A549 (cell line): ENCODE measurements at regions not wholly inside any gene's neighbourhood (a gene's known extent, or its start where the extent isn't known, plus 50 kb on each side); places are given as distances from the start of the nearest gene placed in this dataset.
"Not testable (repeated sequence)": the region's sequence is repeated elsewhere in the genome, so short reads cannot be mapped to it uniquely, and the experiment has no call there.

ENCODE experiments used
- ATAC-seq, 2 experiments: fragments of 200-7000 bp in 1 of 2; fragments of >200 bp in 1 of 2; cut with Nextera tagmentation in 1 of 2; cut with Tn5 transposase in 1 of 2; 3 replicates each; pipeline versions ENCODE4 v1.8.0 to v1.9.1; 2018 to 2020; ENCODE audit warnings: mild to moderate bottlenecking in 1 of 2, moderate library complexity in 1 of 2
- CTCF ChIA-PET: fragments of 300-600 bp; sonication (Branson Sonifier 250); formaldehyde crosslinking; extraction: SDS; loops from one replicate; lab custom pipeline; 2021; ENCODE audit warnings: antibody characterized with exemption, inconsistent platforms; lab: Yijun Ruan, JAX
- POLR2A ChIA-PET: fragments of 350-600 bp; formaldehyde crosslinking; extraction: SDS; loops from one replicate; lab custom pipeline; 2021; ENCODE audit warnings: antibody characterized with exemption, inconsistent platforms; lab: Yijun Ruan, JAX
- DNase-seq, 2 experiments: peaks; one replicate each; pipeline versions ENCODE4 v3.0.0 to v3.0.0-alpha.2; 2011 to 2016; ENCODE audit warnings: low read depth in 1 of 2, low spot score in 1 of 2
- FAIRE-seq: peaks from 2 replicates; lab custom pipeline; 2011; peaks lifted over from hg19 to GRCh38; lab: Jason Lieb, UNC
- H3K27ac ChIP-seq, 2 experiments: fragments of >200 bp; sonication (Bioruptor Twin); formaldehyde crosslinking; 3 replicates each; pipeline ENCODE4 v1.5.1; 2016 to 2017
- H3K4me1 ChIP-seq: fragments of >200 bp; sonication (Bioruptor Twin); formaldehyde crosslinking; 3 replicates; pipeline ENCODE4 v1.6.1; 2016
- H3K4me2 ChIP-seq: fragments of >200 bp; sonication (Bioruptor Twin); formaldehyde crosslinking; 3 replicates; pipeline ENCODE4 v1.6.1; 2016
- H3K4me3 ChIP-seq: fragments of >200 bp; sonication (Bioruptor Twin); formaldehyde crosslinking; 3 replicates; pipeline ENCODE4 v1.5.1; 2016
- H3K9me3 ChIP-seq: fragments of >200 bp; sonication (Bioruptor Twin); formaldehyde crosslinking; 3 replicates; pipeline ENCODE4 v1.6.1; 2016
- EHF ChIP-seq: fragments of 250-450 bp; sonication (Bioruptor Pico); IDR thresholded peaks from 2 replicates; pipeline ENCODE4 v1.5.0; 2020; ENCODE audit warnings: mild to moderate bottlenecking
- EHMT2 ChIP-seq: fragments of 200-600 bp; sonication (generic); IDR thresholded peaks from 2 replicates; pipeline ENCODE4 v1.6.1; 2016; ENCODE audit warnings: antibody characterized with exemption, low read depth, mild to moderate bottlenecking, moderate library complexity
- FOSL2 ChIP-seq, 2 experiments: fragments of 450-650 bp in 1 of 2; fragments of >200 bp in 1 of 2; sonication (Bioruptor Twin) in 1 of 2; formaldehyde crosslinking; IDR thresholded peaks; 2 replicates each; pipeline versions ENCODE4 v1.5.0 to v1.6.1; 2016 to 2020; ENCODE audit warnings: mild to moderate bottlenecking in 1 of 2, moderate library complexity in 1 of 2
- GATA3 ChIP-seq: IDR thresholded peaks from 2 replicates; pipeline ENCODE4 v1.6.1; 2012; ENCODE audit warnings: borderline replicate concordance
- JUNB ChIP-seq: fragments of >200 bp; sonication (Bioruptor Twin); formaldehyde crosslinking; IDR thresholded peaks from 2 replicates; pipeline ENCODE4 v1.6.1; 2016
- KDM5A ChIP-seq: fragments of 200-600 bp; sonication (generic); IDR thresholded peaks from 2 replicates; pipeline ENCODE4 v1.6.1; 2016; ENCODE audit warnings: antibody characterized with exemption, mild to moderate bottlenecking
- MAZ ChIP-seq: fragments of 150-350 bp; IDR thresholded peaks from 2 replicates; pipeline ENCODE4 v1.6.1; 2014; ENCODE audit warnings: antibody characterized with exemption, low read depth, low read length, borderline replicate concordance
- NFE2L2 ChIP-seq: fragments of 150-350 bp; conservative IDR thresholded peaks from 2 replicates; pipeline ENCODE4 v1.6.1; 2014; ENCODE audit warnings: low read length
- NPAS2 ChIP-seq: fragments of 250-450 bp; sonication (Bioruptor Pico); IDR thresholded peaks from 2 replicates; pipeline ENCODE4 v1.8.0; 2022; ENCODE audit warnings: mild to moderate bottlenecking, moderate library complexity, borderline replicate concordance
- RCOR1 ChIP-seq: fragments of 150-350 bp; IDR thresholded peaks from 2 replicates; pipeline ENCODE4 v1.6.1; 2014; ENCODE audit warnings: antibody characterized with exemption, low read length, low read depth
- RNF2 ChIP-seq: fragments of 200-600 bp; sonication (generic); IDR thresholded peaks from 2 replicates; pipeline ENCODE4 v1.6.1; 2016; ENCODE audit warnings: low read depth, mild to moderate bottlenecking, antibody characterized with exemption, moderate library complexity, borderline replicate concordance
- TP53 ChIP-seq: fragments of 250-450 bp; sonication (Bioruptor Pico); IDR thresholded peaks from 2 replicates; pipeline ENCODE4 v1.5.0; 2021; ENCODE audit warnings: mild to moderate bottlenecking, moderate library complexity
- ZC3H11A ChIP-seq: fragments of 450-650 bp; IDR thresholded peaks from 2 replicates; pipeline ENCODE4 v1.6.1; 2014; ENCODE audit warnings: antibody characterized with exemption, mild to moderate bottlenecking
- ZFP36 ChIP-seq: fragments of 450-650 bp; IDR thresholded peaks from 2 replicates; pipeline ENCODE4 v1.6.1; 2014; ENCODE audit warnings: borderline replicate concordance; ENCODE audit not compliant: partially characterized antibody
- WGBS: methylation state at CpG from one replicate; pipeline ENCODE4 v1.1.6; 2017; ENCODE audit errors: missing lambda C conversion rate; 5-methylcytosine and 5-hydroxymethylcytosine counted together
- TF ChIP-seq, protein P1 (sequence below): IDR thresholded peaks from 2 replicates; pipeline ENCODE4 v1.6.1; 2012
- TF ChIP-seq, protein P2 (sequence below): fragments of 250-450 bp; sonication (Bioruptor Pico); IDR thresholded peaks from 2 replicates; pipeline ENCODE4 v1.5.0; 2020; ENCODE audit warnings: low read depth, mild to moderate bottlenecking, moderate library complexity

DNA sequence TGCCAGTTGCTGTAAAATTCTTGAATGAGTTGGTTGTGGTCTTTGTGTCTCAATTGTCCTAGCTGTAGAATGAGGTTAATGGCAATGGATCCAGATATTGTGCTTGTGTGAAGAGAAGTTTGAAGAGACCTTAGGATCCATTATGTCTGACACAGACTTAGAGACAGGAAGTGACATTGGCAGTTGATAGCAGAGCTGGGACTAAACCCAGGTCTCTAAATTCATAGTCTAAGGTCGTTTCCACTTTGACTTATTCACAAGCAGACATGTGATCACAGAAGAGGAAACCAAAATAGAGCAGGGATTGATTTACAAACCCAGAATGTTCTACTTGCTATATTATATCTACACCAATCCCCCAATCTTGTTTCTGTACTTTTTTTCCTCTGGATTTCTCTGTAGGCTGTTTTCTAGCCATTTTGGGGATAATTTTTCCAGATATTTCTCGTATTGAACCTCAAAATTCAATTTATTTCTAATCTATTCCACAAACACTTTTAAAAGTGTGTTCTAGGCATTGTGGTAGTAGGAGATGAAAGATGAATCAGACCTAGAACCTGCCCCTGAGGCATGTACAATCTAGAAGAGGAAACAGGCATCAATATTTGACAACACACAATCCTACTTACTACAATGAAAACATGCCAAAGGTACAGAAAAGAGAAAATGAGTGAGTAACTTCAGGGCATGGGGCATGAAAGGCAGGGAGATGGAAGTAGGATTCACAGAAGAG, 123.3 kb downstream of the NFKBIZ start:
- ATAC-seq (no peak), FAIRE-seq (no peak), DNase-seq (no peak)
- no peak for TF ChIP-seq JUNB
- TF ChIP-seq GATA3: no peak
- TF ChIP-seq MAZ: no peak
- no peak for TF ChIP-seq EHMT2
- no peak for TF ChIP-seq TP53 (CRISPR knock-in tag)
- no peak overlapping the region for H3K4me3 ChIP-seq
- H3K27ac ChIP-seq: no peak overlapping the region
- ChIA-PET CTCF (no interaction called here), POLR2A (no interaction called here)
- H3K9me3 ChIP-seq: no peaks in the 10 kb centered on the region
- 4% methylated on average over 2 of the region's 2 CpGs for WGBS
- H3K4me1 ChIP-seq: no peaks in the 10 kb centered on the region
- no peak overlapping the region for H3K4me2 ChIP-seq

DNA sequence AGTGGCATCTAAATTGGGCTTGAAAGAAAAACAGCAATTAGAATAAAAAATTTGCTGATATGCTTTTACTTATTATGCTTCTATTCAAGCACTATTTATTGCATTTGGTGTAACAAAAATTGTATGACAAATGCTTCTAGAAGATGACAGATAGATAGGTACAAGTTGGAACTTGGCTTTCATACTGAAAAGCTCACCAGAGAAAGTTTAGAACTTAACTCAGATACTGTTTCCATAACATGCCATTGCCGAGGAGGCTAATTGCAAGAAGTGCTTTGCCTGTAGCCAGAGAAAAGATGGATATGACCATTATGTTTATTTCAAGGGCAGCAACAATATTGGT, 123.8 kb downstream of the NFKBIZ start:
- no peak for ATAC-seq
- Histone ChIP-seq H3K4me3 (no peak overlapping the region), H3K9me3 (no peaks in the 10 kb centered on the region), H3K27ac (no peak overlapping the region), H3K4me1 (no peaks in the 10 kb centered on the region), H3K4me2 (no peak overlapping the region)
- no peak for FAIRE-seq
- no peak for TF ChIP-seq FOSL2 (IDR thresholded peaks at IDR 0.05)
- no peak for TF ChIP-seq FOSL2 (CRISPR knock-in tag; IDR thresholded peaks at IDR 0.05)
- no peak for TF ChIP-seq EHF (CRISPR knock-in tag)
- TF ChIP-seq, protein P1, sequence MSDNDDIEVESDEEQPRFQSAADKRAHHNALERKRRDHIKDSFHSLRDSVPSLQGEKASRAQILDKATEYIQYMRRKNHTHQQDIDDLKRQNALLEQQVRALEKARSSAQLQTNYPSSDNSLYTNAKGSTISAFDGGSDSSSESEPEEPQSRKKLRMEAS: no peak
- TF ChIP-seq RNF2: no peak
- TF ChIP-seq KDM5A: no peak
- TF ChIP-seq, protein P2, sequence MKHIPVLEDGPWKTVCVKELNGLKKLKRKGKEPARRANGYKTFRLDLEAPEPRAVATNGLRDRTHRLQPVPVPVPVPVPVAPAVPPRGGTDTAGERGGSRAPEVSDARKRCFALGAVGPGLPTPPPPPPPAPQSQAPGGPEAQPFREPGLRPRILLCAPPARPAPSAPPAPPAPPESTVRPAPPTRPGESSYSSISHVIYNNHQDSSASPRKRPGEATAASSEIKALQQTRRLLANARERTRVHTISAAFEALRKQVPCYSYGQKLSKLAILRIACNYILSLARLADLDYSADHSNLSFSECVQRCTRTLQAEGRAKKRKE (CRISPR knock-in tag): no peak
- no peak for TF ChIP-seq RCOR1
- DNase-seq: no peak
- POLR2A ChIA-PET: no interaction called here
- CTCF ChIA-PET: no interaction called here
- 93% methylated on average over 1 of the region's 1 CpG for WGBS

DNA sequence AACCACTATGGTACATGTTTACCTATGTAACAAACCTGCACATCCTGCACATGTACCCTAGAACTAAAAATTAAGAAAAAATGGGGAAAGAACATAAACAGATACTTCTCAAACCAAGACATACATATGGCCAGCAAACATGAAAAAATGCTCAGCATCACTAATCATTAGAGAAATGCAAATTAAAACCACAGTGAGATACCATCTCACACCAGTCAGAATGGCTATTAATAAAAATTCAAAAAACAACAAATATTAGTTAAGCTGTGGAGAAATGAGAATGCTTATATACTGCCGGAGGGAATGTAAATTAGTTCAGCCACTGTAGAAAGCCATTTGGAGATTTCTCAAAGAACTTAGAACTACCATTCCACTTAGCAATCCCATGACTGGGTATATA, 126.1 kb downstream of the NFKBIZ start:
- H3K4me3 ChIP-seq, CTCF ChIA-PET, H3K27ac ChIP-seq, H3K4me2 ChIP-seq, H3K4me1 ChIP-seq, ATAC-seq, DNase-seq, POLR2A ChIA-PET, H3K9me3 ChIP-seq, FAIRE-seq: not testable (repeated sequence)
- WGBS: 93% methylated on average over 1 of the region's 1 CpG

DNA sequence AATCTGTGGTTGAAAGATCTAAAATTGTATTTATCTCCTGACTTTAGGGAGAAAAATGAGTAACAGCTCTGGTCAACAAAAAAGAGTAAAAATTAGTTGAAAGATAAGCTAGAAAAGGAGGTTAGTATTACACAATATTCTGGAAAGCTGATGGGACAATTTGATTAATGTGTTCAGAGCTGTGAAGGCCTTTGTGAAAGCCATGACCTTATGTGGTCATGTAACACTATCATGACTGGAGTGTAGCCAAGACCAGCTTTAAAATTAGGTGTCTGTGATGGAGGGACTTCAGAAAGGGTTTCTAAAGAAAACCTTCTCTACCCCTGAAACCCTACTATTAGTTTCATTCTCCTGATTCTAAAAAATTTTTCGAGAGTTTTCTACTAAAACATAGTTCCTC, 127.2 kb downstream of the NFKBIZ start:
- no peak overlapping the region for H3K4me2 ChIP-seq
- CTCF ChIA-PET: no interaction called here
- 29% methylated on average over 1 of the region's 1 CpG for WGBS
- no peaks in the 10 kb centered on the region for H3K4me1 ChIP-seq
- no peaks in the 10 kb centered on the region for H3K9me3 ChIP-seq
- no peak overlapping the region for H3K4me3 ChIP-seq
- no peak for ATAC-seq
- H3K27ac ChIP-seq: no peak overlapping the region
- TF ChIP-seq, protein P2 (CRISPR knock-in tag): no peak
- TF ChIP-seq ZFP36 (no peak), NPAS2 (CRISPR knock-in tag) (no peak), NFE2L2 (no peak), ZC3H11A (no peak), RNF2 (no peak), RCOR1 (no peak)
- DNase-seq: no peak
- FAIRE-seq: no peak
- POLR2A ChIA-PET: interaction anchor here (1.0 kb wide), 1 partner anchor 127 kb away, joined by 3 read pairs; the partner anchor contains the start of gene NFKBIZ
